Vagina (tissue), 2 donors: ENCODE measurements at regions not wholly inside any gene's neighbourhood (a gene's known extent, or its start where the extent isn't known, plus 50 kb on each side); places are given as distances from the start of the nearest gene placed in this dataset.

Experiments
- POLR2A ChIP-seq, 2 donors: fragments of 450-650 bp; IDR thresholded peaks; one replicate each; pipeline ENCODE4 v1.6.1; 2017; ENCODE audit warnings: antibody characterized with exemption in 2 of 2, mild to moderate bottlenecking in 2 of 2, moderate library complexity in 2 of 2
- POLR2AphosphoS5 ChIP-seq, 2 donors: sonication (generic); formaldehyde crosslinking; IDR thresholded peaks; one replicate each; pipeline ENCODE4 v1.9.0; 2017; ENCODE audit warnings: antibody characterized with exemption in 2 of 2, mild to moderate bottlenecking in 2 of 2, low read depth in 1 of 2; ENCODE audit not compliant: insufficient read depth in 1 of 2
- TF ChIP-seq, protein P1 (sequence below), 3 experiments: fragments of 450-650 bp in 2 of 3; fragments of 200-600 bp in 1 of 3; sonication (generic) in 1 of 3; IDR thresholded peaks; one replicate each; pipeline ENCODE4 v1.5.1; 2017 to 2019; ENCODE audit warnings: antibody characterized with exemption in 3 of 3, mild to moderate bottlenecking in 2 of 3, moderate library complexity in 2 of 3

DNA sequence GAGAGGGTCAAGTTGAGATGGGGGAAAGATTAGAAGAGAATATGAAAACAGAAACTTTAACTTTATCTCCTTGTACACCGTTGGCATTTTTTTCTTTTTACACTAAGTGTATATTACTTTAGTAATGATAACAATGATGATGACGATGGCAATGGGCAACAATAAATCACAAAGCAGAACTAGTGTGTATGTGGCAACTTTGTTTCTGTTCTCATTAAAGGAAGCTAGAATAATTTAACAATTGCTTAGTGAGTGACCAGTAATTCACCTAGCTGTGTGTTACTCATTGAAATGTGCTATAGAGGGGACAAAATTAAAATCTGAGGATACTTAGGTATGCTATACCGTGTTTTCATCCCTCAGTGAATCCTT is 318.5 kb upstream of the TBL1XR1 start:
- TF ChIP-seq, protein P1, sequence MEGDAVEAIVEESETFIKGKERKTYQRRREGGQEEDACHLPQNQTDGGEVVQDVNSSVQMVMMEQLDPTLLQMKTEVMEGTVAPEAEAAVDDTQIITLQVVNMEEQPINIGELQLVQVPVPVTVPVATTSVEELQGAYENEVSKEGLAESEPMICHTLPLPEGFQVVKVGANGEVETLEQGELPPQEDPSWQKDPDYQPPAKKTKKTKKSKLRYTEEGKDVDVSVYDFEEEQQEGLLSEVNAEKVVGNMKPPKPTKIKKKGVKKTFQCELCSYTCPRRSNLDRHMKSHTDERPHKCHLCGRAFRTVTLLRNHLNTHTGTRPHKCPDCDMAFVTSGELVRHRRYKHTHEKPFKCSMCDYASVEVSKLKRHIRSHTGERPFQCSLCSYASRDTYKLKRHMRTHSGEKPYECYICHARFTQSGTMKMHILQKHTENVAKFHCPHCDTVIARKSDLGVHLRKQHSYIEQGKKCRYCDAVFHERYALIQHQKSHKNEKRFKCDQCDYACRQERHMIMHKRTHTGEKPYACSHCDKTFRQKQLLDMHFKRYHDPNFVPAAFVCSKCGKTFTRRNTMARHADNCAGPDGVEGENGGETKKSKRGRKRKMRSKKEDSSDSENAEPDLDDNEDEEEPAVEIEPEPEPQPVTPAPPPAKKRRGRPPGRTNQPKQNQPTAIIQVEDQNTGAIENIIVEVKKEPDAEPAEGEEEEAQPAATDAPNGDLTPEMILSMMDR (IDR thresholded peaks at IDR 0.05), result no peak
- no peak for TF ChIP-seq POLR2A (IDR thresholded peaks at IDR 0.05)
- no peak for TF ChIP-seq POLR2AphosphoS5 (IDR thresholded peaks at IDR 0.05; ENCODE audit: insufficient read depth in 1 of 2, low read depth in 1 of 2)
